Ovary (tissue), 3 donors: ENCODE measurements at regions not wholly inside any gene's neighbourhood (a gene's known extent, or its start where the extent isn't known, plus 50 kb on each side); places are given as distances from the start of the nearest gene placed in this dataset.

Experiments used
- POLR2A ChIP-seq: fragments of 450-650 bp; IDR thresholded peaks from one replicate; pipeline ENCODE4 v1.6.1; 2017; ENCODE audit warnings: antibody characterized with exemption, mild to moderate bottlenecking, moderate library complexity
- TF ChIP-seq, protein P1 (sequence below), 3 donors: fragments of 450-650 bp in 2 of 3; fragments of 200-600 bp in 1 of 3; IDR thresholded peaks; one replicate each; pipeline versions ENCODE4 v1.5.1 to v1.8.0; 2016 to 2022; ENCODE audit warnings: antibody characterized with exemption in 3 of 3, mild to moderate bottlenecking in 1 of 3
- donor health status: DM: no; HTN: no; CAD: no.

DNA sequence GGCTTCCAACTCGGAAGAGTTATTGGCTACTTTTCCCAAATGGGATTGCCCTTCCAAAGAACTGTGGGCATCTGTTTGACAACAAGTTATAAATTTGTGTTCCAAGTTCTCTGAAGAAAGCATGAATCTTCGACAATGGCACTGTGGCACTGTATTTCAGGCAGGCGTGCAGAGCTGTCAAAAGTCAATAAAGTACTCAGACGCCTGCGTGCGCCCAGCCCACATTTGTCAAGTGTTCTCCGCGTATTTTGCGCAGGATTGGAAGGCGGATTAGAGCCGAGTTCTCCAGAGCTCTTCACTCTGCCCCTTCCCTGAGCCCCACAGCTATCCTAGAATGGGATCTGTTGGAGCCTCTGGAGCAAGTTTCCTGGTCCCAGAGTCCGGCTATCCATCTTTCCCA is 103.2 kb downstream of the SLC25A47 start:
- TF ChIP-seq, protein P1, sequence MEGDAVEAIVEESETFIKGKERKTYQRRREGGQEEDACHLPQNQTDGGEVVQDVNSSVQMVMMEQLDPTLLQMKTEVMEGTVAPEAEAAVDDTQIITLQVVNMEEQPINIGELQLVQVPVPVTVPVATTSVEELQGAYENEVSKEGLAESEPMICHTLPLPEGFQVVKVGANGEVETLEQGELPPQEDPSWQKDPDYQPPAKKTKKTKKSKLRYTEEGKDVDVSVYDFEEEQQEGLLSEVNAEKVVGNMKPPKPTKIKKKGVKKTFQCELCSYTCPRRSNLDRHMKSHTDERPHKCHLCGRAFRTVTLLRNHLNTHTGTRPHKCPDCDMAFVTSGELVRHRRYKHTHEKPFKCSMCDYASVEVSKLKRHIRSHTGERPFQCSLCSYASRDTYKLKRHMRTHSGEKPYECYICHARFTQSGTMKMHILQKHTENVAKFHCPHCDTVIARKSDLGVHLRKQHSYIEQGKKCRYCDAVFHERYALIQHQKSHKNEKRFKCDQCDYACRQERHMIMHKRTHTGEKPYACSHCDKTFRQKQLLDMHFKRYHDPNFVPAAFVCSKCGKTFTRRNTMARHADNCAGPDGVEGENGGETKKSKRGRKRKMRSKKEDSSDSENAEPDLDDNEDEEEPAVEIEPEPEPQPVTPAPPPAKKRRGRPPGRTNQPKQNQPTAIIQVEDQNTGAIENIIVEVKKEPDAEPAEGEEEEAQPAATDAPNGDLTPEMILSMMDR (IDR thresholded peaks at IDR 0.05) = no peak
- no peak for TF ChIP-seq POLR2A
